ENCODE measurements at regions not wholly inside any gene's neighbourhood (a gene's known extent, or its start where the extent isn't known, plus 50 kb on each side); places are given as distances from the start of the nearest gene placed in this dataset.

- TF ChIP-seq POLR2A (IDR thresholded peaks at IDR 0.05): no peak
- TF ChIP-seq CTCF (IDR thresholded peaks at IDR 0.05 in 8 of 11, conservative IDR thresholded peaks at IDR 0.05 in 3 of 11): no peak
Measured at GRCh38 chr15:100707229-100707628, 104.8 kb downstream of the ASB7 start.
